SK-N-MC (cell line): ENCODE measurements at regions not wholly inside any gene's neighbourhood (a gene's known extent, or its start where the extent isn't known, plus 50 kb on each side); places are given as distances from the start of the nearest gene placed in this dataset.

ENCODE experiments used
- EZH2 ChIP-seq: fragments of 200-600 bp; sonication (generic); IDR thresholded peaks from one replicate; pipeline ENCODE4 v1.6.1; 2017; ENCODE audit warnings: antibody characterized with exemption
- POLR2AphosphoS5 ChIP-seq: IDR thresholded peaks from 2 replicates; pipeline ENCODE4 v1.6.1; 2012; ENCODE audit warnings: mild to moderate bottlenecking, low read depth, low read length, borderline replicate concordance

GRCh38 chr12:60138526-60138925 lies 542.7 kb downstream of the SLC16A7 start:
- TF ChIP-seq POLR2AphosphoS5 (no peak), EZH2 (no peak)
